Transverse colon (tissue), 4 donors: ENCODE measurements at regions not wholly inside any gene's neighbourhood (a gene's known extent, or its start where the extent isn't known, plus 50 kb on each side); places are given as distances from the start of the nearest gene placed in this dataset.
"Not testable (repeated sequence)": the region's sequence is repeated elsewhere in the genome, so short reads cannot be mapped to it uniquely, and the experiment has no call there.

Experiments used
- DNase-seq: peaks from one replicate; pipeline ENCODE4 v3.0.0-alpha.2; 2019
- H3K27ac ChIP-seq, 4 donors: fragments of 200-600 bp; sonication (generic); 2 replicates each; pipeline ENCODE4 v1.5.1; 2016 to 2018; ENCODE audit warnings: inconsistent platforms in 4 of 4
- H3K27me3 ChIP-seq: fragments of 200-600 bp; sonication (generic); 2 replicates; pipeline ENCODE4 v1.5.1; 2017; ENCODE audit warnings: inconsistent platforms
- H3K36me3 ChIP-seq, 4 donors: fragments of 200-600 bp; sonication (generic); 2 replicates each; pipeline ENCODE4 v1.5.1; 2017 to 2019; ENCODE audit warnings: inconsistent platforms in 4 of 4
- H3K4me1 ChIP-seq, 4 donors: fragments of 200-600 bp; sonication (generic); 2 replicates each; pipeline ENCODE4 v1.5.1; 2017 to 2020; ENCODE audit warnings: inconsistent platforms in 4 of 4
- H3K4me3 ChIP-seq, 4 donors: fragments of 200-600 bp; sonication (generic); 1 replicate in 1 of 4; 2 replicates in 3 of 4; pipeline versions ENCODE4 v1.5.1 to v1.6.1; 2017 to 2019; ENCODE audit warnings: inconsistent platforms in 4 of 4
- H3K9me3 ChIP-seq, 2 donors: fragments of 200-600 bp; sonication (generic); 2 replicates each; pipeline ENCODE4 v1.5.1; 2017 to 2019; ENCODE audit warnings: inconsistent platforms in 2 of 2
- EP300 ChIP-seq: sonication (generic); formaldehyde crosslinking; IDR thresholded peaks from one replicate; pipeline ENCODE4 v1.6.1; 2017; ENCODE audit warnings: antibody characterized with exemption, low read depth
- POLR2A ChIP-seq: fragments of 450-650 bp; IDR thresholded peaks from one replicate; pipeline ENCODE4 v1.6.1; 2016; ENCODE audit warnings: antibody characterized with exemption, mild to moderate bottlenecking, moderate library complexity
- POLR2AphosphoS5 ChIP-seq, 3 donors: sonication (generic); formaldehyde crosslinking; IDR thresholded peaks; one replicate each; pipeline ENCODE4 v1.6.1; 2016; ENCODE audit warnings: antibody characterized with exemption in 3 of 3
- whole genome bisulfite sequencing, 2 donors: methylation state at CpG; one replicate each; pipeline ENCODE4 v1.1.5; 2018; ENCODE audit warnings: low coverage in 1 of 2; 5-methylcytosine and 5-hydroxymethylcytosine counted together
- in situ Hi-C, 4 donors: fragments of 200-750 bp; cut with MboI; loops; one replicate each; pipeline versions ENCODE4 v1.15.0 to v1.15.1; 2017; ENCODE audit warnings: low sequenced_read_pairs in 3 of 4, low pct_ligation_motif_present in 1 of 4, low pct_unique_long_range_greater_than_20kb in 1 of 4
- intact Hi-C: fragments of 100-400 bp; cut with DNase I; formaldehyde crosslinking; loops from one replicate; pipeline ENCODE4 v1.15.1; 2023; ENCODE audit warnings: low total_unique reads
- TF ChIP-seq, protein P1 (sequence below), 5 experiments: fragments of 200-600 bp in 3 of 5; fragments of 450-650 bp in 2 of 5; sonication (generic) in 3 of 5; IDR thresholded peaks; 1 replicate in 2 of 5; 2 replicates in 3 of 5; pipeline ENCODE4 v1.5.1; 2016 to 2017; ENCODE audit warnings: antibody characterized with exemption in 5 of 5, inconsistent platforms in 3 of 5, mild to moderate bottlenecking in 2 of 5, moderate library complexity in 1 of 5

DNA sequence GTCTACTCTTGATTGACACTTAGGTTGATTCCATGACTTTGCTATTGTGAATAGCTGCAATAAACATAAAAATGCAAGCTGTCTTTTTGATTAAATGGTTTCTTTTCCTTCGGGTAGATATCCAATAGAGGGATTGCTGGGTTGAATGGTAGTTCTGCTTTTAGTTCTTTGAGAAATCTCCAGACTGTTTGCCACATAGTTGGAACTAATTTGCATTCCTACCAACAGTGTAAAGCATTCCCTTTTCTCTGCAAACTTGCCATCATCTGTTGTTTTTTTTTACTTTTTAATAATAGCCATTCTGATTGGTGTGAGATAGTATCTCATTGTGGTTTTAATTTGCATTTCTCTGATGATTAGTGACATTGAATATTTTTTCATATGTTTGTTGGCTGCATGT lies 122.2 kb upstream of the PRKG2 start:
- Histone ChIP-seq H3K27me3 (no peaks in the 10 kb centered on the region), H3K4me1 (no peaks in the 10 kb centered on the region), H3K36me3 (no peaks in the 10 kb centered on the region), H3K4me3 (no peak overlapping the region), H3K27ac (no peak overlapping the region), H3K9me3 (no peaks in the 10 kb centered on the region)
- in situ Hi-C loops = loop anchor here in 2 of 4 donors (10.0 to 25.0 kb wide), 2 partner anchors 252 to 975 kb away; no protein-coding TSS in a partner anchor
- TF ChIP-seq POLR2AphosphoS5 (IDR thresholded peaks at IDR 0.05) = no peak
- TF ChIP-seq POLR2A = no peak
- no peak for TF ChIP-seq EP300
- TF ChIP-seq, protein P1, sequence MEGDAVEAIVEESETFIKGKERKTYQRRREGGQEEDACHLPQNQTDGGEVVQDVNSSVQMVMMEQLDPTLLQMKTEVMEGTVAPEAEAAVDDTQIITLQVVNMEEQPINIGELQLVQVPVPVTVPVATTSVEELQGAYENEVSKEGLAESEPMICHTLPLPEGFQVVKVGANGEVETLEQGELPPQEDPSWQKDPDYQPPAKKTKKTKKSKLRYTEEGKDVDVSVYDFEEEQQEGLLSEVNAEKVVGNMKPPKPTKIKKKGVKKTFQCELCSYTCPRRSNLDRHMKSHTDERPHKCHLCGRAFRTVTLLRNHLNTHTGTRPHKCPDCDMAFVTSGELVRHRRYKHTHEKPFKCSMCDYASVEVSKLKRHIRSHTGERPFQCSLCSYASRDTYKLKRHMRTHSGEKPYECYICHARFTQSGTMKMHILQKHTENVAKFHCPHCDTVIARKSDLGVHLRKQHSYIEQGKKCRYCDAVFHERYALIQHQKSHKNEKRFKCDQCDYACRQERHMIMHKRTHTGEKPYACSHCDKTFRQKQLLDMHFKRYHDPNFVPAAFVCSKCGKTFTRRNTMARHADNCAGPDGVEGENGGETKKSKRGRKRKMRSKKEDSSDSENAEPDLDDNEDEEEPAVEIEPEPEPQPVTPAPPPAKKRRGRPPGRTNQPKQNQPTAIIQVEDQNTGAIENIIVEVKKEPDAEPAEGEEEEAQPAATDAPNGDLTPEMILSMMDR (IDR thresholded peaks at IDR 0.05) = no peak
- 16 to 23% methylated on average over 1 of the region's 1 CpG for WGBS, 2 donors
- no peak for DNase-seq
- intact Hi-C loops = no loop called here

DNA sequence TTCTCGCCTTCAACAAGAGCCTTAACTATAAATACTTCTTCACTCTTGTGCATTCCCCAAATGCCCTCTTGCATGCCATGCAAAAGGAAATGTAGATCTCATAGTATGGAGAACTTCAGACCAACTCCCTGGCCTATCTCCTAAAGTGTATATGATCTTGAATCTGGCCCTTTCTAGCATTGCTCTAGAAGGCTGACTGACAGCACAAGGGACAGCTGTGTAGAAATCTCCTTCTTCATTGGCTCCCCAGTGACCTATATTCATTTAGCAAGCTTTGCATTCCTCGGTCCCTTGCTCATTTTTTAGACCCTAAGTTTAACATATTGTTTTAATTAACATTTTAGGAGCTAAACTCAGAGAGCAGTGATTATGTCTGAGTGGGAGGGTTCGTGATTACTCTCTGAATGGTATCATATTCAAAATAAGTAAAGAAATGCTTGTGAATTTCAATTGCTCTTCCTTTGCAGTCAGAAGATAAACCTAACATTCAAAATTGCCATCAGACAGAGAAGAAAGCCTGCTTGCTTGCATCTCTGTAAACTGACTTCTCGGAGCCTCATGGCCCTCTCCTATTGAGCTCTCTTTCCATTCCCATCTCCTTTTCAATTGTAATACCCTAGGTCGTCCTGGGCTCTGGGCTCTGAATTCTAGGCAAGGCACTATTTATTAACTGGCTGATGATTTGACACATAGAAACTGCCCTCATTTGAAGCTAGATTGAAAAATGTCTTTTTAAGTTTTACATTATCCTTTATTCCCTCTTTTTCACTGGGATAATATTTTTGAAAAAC lies 120.3 kb upstream of the PRKG2 start:
- H3K4me1 ChIP-seq = no peaks in the 10 kb centered on the region
- 72 to 81% methylated on average over 5 of the region's 5 CpGs for WGBS, 2 donors
- no peak for DNase-seq
- H3K4me3 ChIP-seq = no peak overlapping the region
- H3K9me3 ChIP-seq = no peaks in the 10 kb centered on the region
- TF ChIP-seq, protein P1 (IDR thresholded peaks at IDR 0.05) = no peak
- TF ChIP-seq POLR2AphosphoS5 (IDR thresholded peaks at IDR 0.05) (no peak), POLR2A (no peak), EP300 (no peak)
- H3K36me3 ChIP-seq = no peaks in the 10 kb centered on the region
- in situ Hi-C loops (loop anchor here in 2 of 4 donors (10.0 to 25.0 kb wide), 2 partner anchors 251 to 973 kb away; no protein-coding TSS in a partner anchor), intact Hi-C loops (no loop called here)
- no peaks in the 10 kb centered on the region for H3K27me3 ChIP-seq
- no peak overlapping the region for H3K27ac ChIP-seq

DNA sequence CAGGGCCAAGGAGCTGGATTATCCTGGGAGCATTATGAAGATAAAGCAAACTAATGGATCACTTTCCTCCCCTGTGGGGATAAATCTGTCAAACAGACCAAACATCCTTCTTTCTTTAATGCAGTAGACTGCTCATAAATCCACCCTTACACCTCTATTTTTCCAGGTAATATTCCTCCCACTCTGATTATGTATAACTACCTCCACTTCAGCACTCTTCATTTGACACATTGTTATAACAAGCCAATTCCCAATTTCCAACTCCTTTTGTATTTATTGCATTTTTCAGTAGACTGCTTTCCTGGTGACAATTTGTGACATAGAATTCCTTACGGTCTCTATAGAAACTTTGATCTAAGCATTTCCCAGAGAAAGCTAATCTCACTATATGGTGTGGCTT lies 115.0 kb upstream of the PRKG2 start:
- H3K36me3 ChIP-seq = no peaks in the 10 kb centered on the region
- TF ChIP-seq EP300 = no peak
- TF ChIP-seq, protein P1 (IDR thresholded peaks at IDR 0.05) = no peak
- TF ChIP-seq POLR2AphosphoS5 (IDR thresholded peaks at IDR 0.05) = no peak
- no peak for TF ChIP-seq POLR2A
- H3K4me3 ChIP-seq = no peak overlapping the region
- H3K27ac ChIP-seq = no peak overlapping the region
- H3K9me3 ChIP-seq = no peaks in the 10 kb centered on the region
- no peaks in the 10 kb centered on the region for H3K4me1 ChIP-seq
- WGBS, 2 donors = 62 to 80% methylated on average over 1 of the region's 1 CpG
- in situ Hi-C loops (loop anchor here in 2 of 4 donors (10.0 to 25.0 kb wide), 2 partner anchors 245 to 968 kb away; no protein-coding TSS in a partner anchor), intact Hi-C loops (no loop called here)
- DNase-seq = no peak
- H3K27me3 ChIP-seq = no peaks in the 10 kb centered on the region

DNA sequence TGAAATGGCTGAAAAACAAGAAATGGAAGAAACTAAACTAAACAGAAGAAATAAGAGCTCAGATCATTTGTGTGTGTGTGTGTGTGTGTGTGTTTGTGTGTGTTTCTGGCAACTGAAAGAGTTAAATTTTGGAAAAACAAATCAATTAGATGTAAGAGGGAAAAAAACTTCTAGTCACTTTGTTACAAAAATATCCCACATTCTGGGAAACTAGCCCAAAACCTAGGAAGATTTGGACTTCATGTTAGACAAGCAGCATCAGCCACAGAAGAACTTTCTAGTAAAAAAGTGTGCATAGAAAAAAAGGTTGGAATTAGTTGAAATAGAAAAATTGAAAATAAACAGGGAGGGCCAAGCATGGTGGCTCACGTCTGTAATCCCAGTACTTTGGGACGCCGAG lies 111.6 kb upstream of the PRKG2 start:
- 88 to 89% methylated on average over 3 of the region's 3 CpGs for WGBS, 2 donors
- in situ Hi-C loops = loop anchor here in 1 of 4 donors (25.0 kb wide), 1 partner anchor 964 kb away; no protein-coding TSS in a partner anchor
- no peak overlapping the region for H3K4me3 ChIP-seq
- no peaks in the 10 kb centered on the region for H3K9me3 ChIP-seq
- no peak overlapping the region for H3K27ac ChIP-seq
- intact Hi-C loops = no loop called here
- no peak for TF ChIP-seq EP300
- no peak for TF ChIP-seq POLR2A
- TF ChIP-seq POLR2AphosphoS5 (IDR thresholded peaks at IDR 0.05) = no peak
- TF ChIP-seq, protein P1 (IDR thresholded peaks at IDR 0.05) = no peak
- DNase-seq = no peak
- H3K36me3 ChIP-seq = no peaks in the 10 kb centered on the region
- no peaks in the 10 kb centered on the region for H3K27me3 ChIP-seq
- H3K4me1 ChIP-seq = no peaks in the 10 kb centered on the region

DNA sequence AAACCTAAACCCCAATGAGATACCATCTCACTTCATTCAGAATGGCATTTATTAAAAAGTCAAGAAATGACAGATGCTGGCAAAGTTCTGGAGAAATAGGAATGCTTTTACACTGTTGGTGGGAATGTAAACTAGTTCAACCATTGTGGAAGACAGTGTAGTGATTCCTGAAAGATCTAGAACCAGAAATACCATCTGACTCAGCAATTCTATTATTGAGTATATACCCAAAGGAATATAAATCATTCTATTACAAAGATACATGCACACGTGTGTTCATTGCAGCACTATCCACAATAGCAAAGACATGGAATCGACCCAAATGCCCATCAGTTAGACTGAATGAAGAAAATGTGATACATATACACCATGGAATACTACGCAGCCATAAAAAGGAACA lies 109.6 kb upstream of the PRKG2 start:
- in situ Hi-C loops, H3K9me3 ChIP-seq, H3K27ac ChIP-seq, DNase-seq, H3K4me1 ChIP-seq, H3K36me3 ChIP-seq, H3K4me3 ChIP-seq, H3K27me3 ChIP-seq, intact Hi-C loops: not testable (repeated sequence)
- 70 to 88% methylated on average over 3 of the region's 3 CpGs for WGBS, 2 donors
